WTC11 (cell line): ENCODE measurements at regions not wholly inside any gene's neighbourhood (a gene's known extent, or its start where the extent isn't known, plus 50 kb on each side); places are given as distances from the start of the nearest gene placed in this dataset.

ENCODE experiments used
- ATAC-seq: fragments of 200-7000 bp; cut with Tn5 transposase; 2 replicates; pipeline ENCODE4 v1.10.0; 2021; ENCODE audit warnings: mild to moderate bottlenecking, moderate library complexity
- CTCF ChIA-PET: fragments of 300-600 bp; sonication (Branson Sonifier 250); formaldehyde crosslinking; loops from one replicate; lab custom pipeline; 2021; ENCODE audit warnings: antibody characterized with exemption; lab: Charles Lee
- POLR2A ChIA-PET: fragments of 350-600 bp; sonication (Branson Sonifier 250); formaldehyde crosslinking; loops from one replicate; lab custom pipeline; 2021; ENCODE audit warnings: antibody characterized with exemption; lab: Charles Lee
- DNase-seq: peaks from one replicate; pipeline ENCODE4 v3.0.0; 2021; ENCODE audit warnings: low spot score
- H3K27ac Mint-ChIP-seq: 2 replicates; pipeline ENCODE4 v1.8.0; 2021; ENCODE audit warnings: mixed read lengths
- H3K27me3 Mint-ChIP-seq: 2 replicates; pipeline ENCODE4 v1.8.0; 2021; ENCODE audit warnings: low read depth, mild to moderate bottlenecking, moderate library complexity, mixed read lengths
- H3K36me3 Mint-ChIP-seq: 2 replicates; pipeline ENCODE4 v1.8.0; 2021; ENCODE audit warnings: mixed read lengths
- H3K4me1 Mint-ChIP-seq: 2 replicates; pipeline ENCODE4 v1.8.0; 2022; ENCODE audit warnings: mixed read lengths
- H3K4me3 Mint-ChIP-seq: 2 replicates; pipeline ENCODE4 v1.8.0; 2021; ENCODE audit warnings: mild to moderate bottlenecking, moderate library complexity, mixed read lengths
- H3K9me3 Mint-ChIP-seq: 2 replicates; pipeline ENCODE4 v1.8.0; 2021; ENCODE audit warnings: mixed read lengths
- AR ChIP-seq: fragments of 250-450 bp; sonication (Bioruptor Pico); IDR thresholded peaks from 2 replicates; pipeline ENCODE4 v1.9.0; 2021; ENCODE audit warnings: mild to moderate bottlenecking
- CREB1 ChIP-seq: sonication (generic); formaldehyde crosslinking; IDR thresholded peaks from 2 replicates; pipeline ENCODE4 v1.8.0; 2023; ENCODE audit warnings: mild to moderate bottlenecking, missing genetic modification reagents
- E2F1 ChIP-seq: sonication (generic); formaldehyde crosslinking; IDR thresholded peaks from 2 replicates; pipeline ENCODE4 v1.8.0; 2022; ENCODE audit warnings: mild to moderate bottlenecking, missing genetic modification reagents
- E2F5 ChIP-seq: sonication (generic); formaldehyde crosslinking; IDR thresholded peaks from 2 replicates; pipeline ENCODE4 v1.8.1; 2022; ENCODE audit warnings: mild to moderate bottlenecking, moderate library complexity, missing genetic modification reagents
- EMX1 ChIP-seq: fragments of 250-450 bp; sonication (Bioruptor Pico); IDR thresholded peaks from 2 replicates; pipeline ENCODE4 v1.8.0; 2021; ENCODE audit warnings: mild to moderate bottlenecking
- ETV6 ChIP-seq: sonication (generic); formaldehyde crosslinking; IDR thresholded peaks from 2 replicates; pipeline ENCODE4 v1.8.1; 2022; ENCODE audit warnings: mild to moderate bottlenecking, missing genetic modification reagents
- FOXK1 ChIP-seq: sonication (generic); formaldehyde crosslinking; IDR thresholded peaks from 2 replicates; pipeline ENCODE4 v1.8.0; 2022; ENCODE audit warnings: mild to moderate bottlenecking, moderate library complexity, missing genetic modification reagents
- GABPB1 ChIP-seq: sonication (generic); formaldehyde crosslinking; IDR thresholded peaks from 2 replicates; pipeline ENCODE4 v1.8.1; 2023; ENCODE audit warnings: mild to moderate bottlenecking, missing genetic modification reagents
- GTF2I ChIP-seq: fragments of 250-450 bp; sonication (Bioruptor Pico); conservative IDR thresholded peaks from 2 replicates; pipeline ENCODE4 v1.4.0; 2021; ENCODE audit warnings: mild to moderate bottlenecking
- JUN ChIP-seq: sonication (generic); formaldehyde crosslinking; IDR thresholded peaks from 2 replicates; pipeline ENCODE4 v1.8.0; 2023; ENCODE audit warnings: mild to moderate bottlenecking, missing genetic modification reagents
- MXD4 ChIP-seq: fragments of 250-450 bp; sonication (Bioruptor Pico); IDR thresholded peaks from 2 replicates; pipeline ENCODE4 v1.8.0; 2021; ENCODE audit warnings: mild to moderate bottlenecking, moderate library complexity, borderline replicate concordance
- NFATC4 ChIP-seq: fragments of 250-450 bp; sonication (Bioruptor Pico); IDR thresholded peaks from 2 replicates; pipeline ENCODE4 v1.9.0; 2021; ENCODE audit warnings: mild to moderate bottlenecking
- NFE2L1 ChIP-seq: sonication (generic); formaldehyde crosslinking; IDR thresholded peaks from 2 replicates; pipeline ENCODE4 v1.8.1; 2023; ENCODE audit warnings: missing genetic modification reagents
- NR3C1 ChIP-seq: sonication (generic); formaldehyde crosslinking; conservative IDR thresholded peaks from 2 replicates; pipeline ENCODE4 v1.8.1; 2023; ENCODE audit warnings: low read depth, mild to moderate bottlenecking, missing genetic modification reagents
- RELA ChIP-seq: sonication (generic); formaldehyde crosslinking; IDR thresholded peaks from 2 replicates; pipeline ENCODE4 v1.8.1; 2022; ENCODE audit warnings: missing genetic modification reagents, mild to moderate bottlenecking, borderline replicate concordance
- SMAD4 ChIP-seq: sonication (generic); formaldehyde crosslinking; IDR thresholded peaks from 2 replicates; pipeline ENCODE4 v1.8.0; 2022; ENCODE audit warnings: mild to moderate bottlenecking, missing genetic modification reagents
- SP1 ChIP-seq: sonication (generic); formaldehyde crosslinking; conservative IDR thresholded peaks from 2 replicates; pipeline ENCODE4 v1.8.1; 2022; ENCODE audit warnings: missing genetic modification reagents
- TEAD1 ChIP-seq: sonication (generic); formaldehyde crosslinking; IDR thresholded peaks from 2 replicates; pipeline ENCODE4 v1.8.0; 2022; ENCODE audit warnings: mild to moderate bottlenecking, missing genetic modification reagents
- TEAD4 ChIP-seq: sonication (generic); formaldehyde crosslinking; IDR thresholded peaks from 2 replicates; pipeline ENCODE4 v1.8.0; 2022; ENCODE audit warnings: mild to moderate bottlenecking, missing genetic modification reagents
- ZBTB21 ChIP-seq: sonication (generic); formaldehyde crosslinking; IDR thresholded peaks from 2 replicates; pipeline ENCODE4 v1.8.1; 2023; ENCODE audit warnings: mild to moderate bottlenecking, missing genetic modification reagents, borderline replicate concordance
- TF ChIP-seq, protein P1 (sequence below): sonication (generic); formaldehyde crosslinking; IDR thresholded peaks from 2 replicates; pipeline ENCODE4 v1.8.0; 2023; ENCODE audit warnings: missing genetic modification reagents, mild to moderate bottlenecking, borderline replicate concordance
- TF ChIP-seq, protein P2 (sequence below): sonication (generic); formaldehyde crosslinking; conservative IDR thresholded peaks from 2 replicates; pipeline ENCODE4 v1.8.1; 2022; ENCODE audit warnings: mild to moderate bottlenecking, missing genetic modification reagents
- TF ChIP-seq, protein P3 (sequence below): fragments of 250-450 bp; sonication (Bioruptor Pico); IDR thresholded peaks from 2 replicates; pipeline ENCODE4 v1.8.0; 2021; ENCODE audit warnings: mild to moderate bottlenecking

- no peak for TF ChIP-seq SMAD4
Measured at GRCh38 chr2:122074201-122074600, 318.8 kb downstream of the TSN start (continued).

DNA sequence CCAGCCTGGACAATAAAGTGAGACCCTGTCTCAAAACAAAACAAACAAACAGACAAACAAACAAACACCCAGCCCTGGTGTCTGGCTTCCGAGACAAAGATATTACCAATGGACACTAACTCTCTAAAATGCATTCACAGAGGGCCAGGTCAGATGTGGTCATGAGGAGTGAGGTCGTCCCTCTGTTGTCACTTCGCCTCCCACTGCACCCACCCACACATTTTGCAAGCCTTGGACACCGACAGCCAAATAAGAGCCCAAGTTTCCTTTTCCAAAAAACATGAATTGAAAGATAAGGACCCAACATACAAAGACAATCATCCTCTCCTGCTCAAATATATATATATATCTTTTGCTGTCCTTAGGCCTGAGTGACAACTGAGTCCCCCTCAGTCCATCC lies 319.9 kb downstream of the TSN start:
- no peaks in the 10 kb centered on the region for H3K36me3 Mint-ChIP-seq
- ATAC-seq (no peak), DNase-seq (no peak)
- H3K27ac Mint-ChIP-seq = no peak overlapping the region
- no peak overlapping the region for H3K4me3 Mint-ChIP-seq
- ChIA-PET CTCF (no interaction called here), POLR2A (no interaction called here)
- TF ChIP-seq SMAD4 (no peak), NFE2L1 (CRISPR knock-in tag) (no peak), NFATC4 (no peak), RELA (no peak), E2F1 (CRISPR knock-in tag) (no peak), TEAD1 (CRISPR knock-in tag) (no peak), TEAD4 (no peak), GABPB1 (no peak), EMX1 (CRISPR knock-in tag) (no peak), AR (CRISPR knock-in tag) (no peak), E2F5 (no peak)
- TF ChIP-seq, protein P1, sequence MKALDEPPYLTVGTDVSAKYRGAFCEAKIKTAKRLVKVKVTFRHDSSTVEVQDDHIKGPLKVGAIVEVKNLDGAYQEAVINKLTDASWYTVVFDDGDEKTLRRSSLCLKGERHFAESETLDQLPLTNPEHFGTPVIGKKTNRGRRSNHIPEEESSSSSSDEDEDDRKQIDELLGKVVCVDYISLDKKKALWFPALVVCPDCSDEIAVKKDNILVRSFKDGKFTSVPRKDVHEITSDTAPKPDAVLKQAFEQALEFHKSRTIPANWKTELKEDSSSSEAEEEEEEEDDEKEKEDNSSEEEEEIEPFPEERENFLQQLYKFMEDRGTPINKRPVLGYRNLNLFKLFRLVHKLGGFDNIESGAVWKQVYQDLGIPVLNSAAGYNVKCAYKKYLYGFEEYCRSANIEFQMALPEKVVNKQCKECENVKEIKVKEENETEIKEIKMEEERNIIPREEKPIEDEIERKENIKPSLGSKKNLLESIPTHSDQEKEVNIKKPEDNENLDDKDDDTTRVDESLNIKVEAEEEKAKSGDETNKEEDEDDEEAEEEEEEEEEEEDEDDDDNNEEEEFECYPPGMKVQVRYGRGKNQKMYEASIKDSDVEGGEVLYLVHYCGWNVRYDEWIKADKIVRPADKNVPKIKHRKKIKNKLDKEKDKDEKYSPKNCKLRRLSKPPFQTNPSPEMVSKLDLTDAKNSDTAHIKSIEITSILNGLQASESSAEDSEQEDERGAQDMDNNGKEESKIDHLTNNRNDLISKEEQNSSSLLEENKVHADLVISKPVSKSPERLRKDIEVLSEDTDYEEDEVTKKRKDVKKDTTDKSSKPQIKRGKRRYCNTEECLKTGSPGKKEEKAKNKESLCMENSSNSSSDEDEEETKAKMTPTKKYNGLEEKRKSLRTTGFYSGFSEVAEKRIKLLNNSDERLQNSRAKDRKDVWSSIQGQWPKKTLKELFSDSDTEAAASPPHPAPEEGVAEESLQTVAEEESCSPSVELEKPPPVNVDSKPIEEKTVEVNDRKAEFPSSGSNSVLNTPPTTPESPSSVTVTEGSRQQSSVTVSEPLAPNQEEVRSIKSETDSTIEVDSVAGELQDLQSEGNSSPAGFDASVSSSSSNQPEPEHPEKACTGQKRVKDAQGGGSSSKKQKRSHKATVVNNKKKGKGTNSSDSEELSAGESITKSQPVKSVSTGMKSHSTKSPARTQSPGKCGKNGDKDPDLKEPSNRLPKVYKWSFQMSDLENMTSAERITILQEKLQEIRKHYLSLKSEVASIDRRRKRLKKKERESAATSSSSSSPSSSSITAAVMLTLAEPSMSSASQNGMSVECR (CRISPR knock-in tag) = no peak
- TF ChIP-seq, protein P2, sequence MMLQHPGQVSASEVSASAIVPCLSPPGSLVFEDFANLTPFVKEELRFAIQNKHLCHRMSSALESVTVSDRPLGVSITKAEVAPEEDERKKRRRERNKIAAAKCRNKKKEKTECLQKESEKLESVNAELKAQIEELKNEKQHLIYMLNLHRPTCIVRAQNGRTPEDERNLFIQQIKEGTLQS = no peak
- TF ChIP-seq, protein P3, sequence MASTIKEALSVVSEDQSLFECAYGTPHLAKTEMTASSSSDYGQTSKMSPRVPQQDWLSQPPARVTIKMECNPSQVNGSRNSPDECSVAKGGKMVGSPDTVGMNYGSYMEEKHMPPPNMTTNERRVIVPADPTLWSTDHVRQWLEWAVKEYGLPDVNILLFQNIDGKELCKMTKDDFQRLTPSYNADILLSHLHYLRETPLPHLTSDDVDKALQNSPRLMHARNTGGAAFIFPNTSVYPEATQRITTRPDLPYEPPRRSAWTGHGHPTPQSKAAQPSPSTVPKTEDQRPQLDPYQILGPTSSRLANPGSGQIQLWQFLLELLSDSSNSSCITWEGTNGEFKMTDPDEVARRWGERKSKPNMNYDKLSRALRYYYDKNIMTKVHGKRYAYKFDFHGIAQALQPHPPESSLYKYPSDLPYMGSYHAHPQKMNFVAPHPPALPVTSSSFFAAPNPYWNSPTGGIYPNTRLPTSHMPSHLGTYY (CRISPR knock-in tag) = no peak
- no peaks in the 10 kb centered on the region for H3K9me3 Mint-ChIP-seq
- H3K27me3 Mint-ChIP-seq = no peaks in the 10 kb centered on the region
- H3K4me1 Mint-ChIP-seq = peaks cover 4% of the 10 kb centered on the region

GRCh38 chr2:122077114-122077513 lies 321.7 kb downstream of the TSN start:
- ATAC-seq (no peak), DNase-seq (no peak)
- POLR2A ChIA-PET = no interaction called here
- CTCF ChIA-PET = no interaction called here
- H3K36me3 Mint-ChIP-seq = no peaks in the 10 kb centered on the region
- H3K27me3 Mint-ChIP-seq = no peaks in the 10 kb centered on the region
- no peak overlapping the region for H3K4me3 Mint-ChIP-seq
- TF ChIP-seq SP1 (CRISPR knock-in tag) (no peak), FOXK1 (CRISPR knock-in tag) (no peak), ETV6 (CRISPR knock-in tag) (no peak), GTF2I (no peak), MXD4 (CRISPR knock-in tag) (no peak), JUN (CRISPR knock-in tag) (no peak), NR3C1 (CRISPR knock-in tag) (no peak), ZBTB21 (CRISPR knock-in tag) (no peak), CREB1 (CRISPR knock-in tag) (no peak)
- H3K27ac Mint-ChIP-seq = no peak overlapping the region
- H3K4me1 Mint-ChIP-seq = peaks cover 15% of the 10 kb centered on the region
- no peaks in the 10 kb centered on the region for H3K9me3 Mint-ChIP-seq
